AG04450 (cell line): ENCODE measurements at regions not wholly inside any gene's neighbourhood (a gene's known extent, or its start where the extent isn't known, plus 50 kb on each side); places are given as distances from the start of the nearest gene placed in this dataset.

ENCODE experiments used
- CTCF ChIA-PET: fragments of 300-600, 350-600 bp; formaldehyde crosslinking; extraction: SDS; loops from one replicate; lab custom pipeline; 2022; ENCODE audit warnings: antibody characterized with exemption, inconsistent platforms; lab: Charles Lee
- POLR2A ChIA-PET: fragments of 350-600 bp; formaldehyde crosslinking; extraction: SDS; loops from one replicate; lab custom pipeline; 2021; ENCODE audit warnings: antibody characterized with exemption, inconsistent platforms; lab: Yijun Ruan, JAX
- DNase-seq: peaks from one replicate; pipeline ENCODE4 v3.0.0-alpha.2; 2011; ENCODE audit warnings: low read depth, low spot score
- H3K27ac ChIP-seq: one replicate; pipeline ENCODE4 v1.5.1; 2012; ENCODE audit warnings: low read depth, low read length, control low read depth
- H3K27me3 ChIP-seq: one replicate; pipeline ENCODE4 v1.6.0; 2012; ENCODE audit warnings: low read length; ENCODE audit not compliant: control insufficient read depth, insufficient read depth
- H3K4me3 ChIP-seq: 2 replicates; pipeline ENCODE4 v1.5.1; 2011; ENCODE audit warnings: mild to moderate bottlenecking, low read depth, low read length, control low read depth
- H3K9me3 ChIP-seq: 2 replicates; pipeline ENCODE4 v1.5.1; 2012; ENCODE audit warnings: low read length; ENCODE audit not compliant: control insufficient read depth, insufficient read depth
- CTCF ChIP-seq: IDR thresholded peaks from 2 replicates; pipeline ENCODE4 v1.5.1; 2011; ENCODE audit warnings: low read depth, low read length, control low read depth, inconsistent platforms

- no peak overlapping the region for H3K27ac ChIP-seq
- no peaks in the 10 kb centered on the region for H3K27me3 ChIP-seq
- H3K9me3 ChIP-seq: no peaks in the 10 kb centered on the region
- ChIA-PET CTCF (no interaction called here), POLR2A (no interaction called here)
- TF ChIP-seq CTCF: no peak
- no peak for DNase-seq
- H3K4me3 ChIP-seq: no peak overlapping the region
Measured at GRCh38 chr4:23234018-23234417, 541.3 kb downstream of the GBA3 start.

GRCh38 chr4:23233596-23233995, 540.9 kb downstream of the GBA3 start:
- DNase-seq: no peak
- ChIA-PET POLR2A (no interaction called here), CTCF (no interaction called here)
- no peak for TF ChIP-seq CTCF
- Histone ChIP-seq H3K27ac (no peak overlapping the region), H3K27me3 (no peaks in the 10 kb centered on the region), H3K9me3 (no peaks in the 10 kb centered on the region), H3K4me3 (no peak overlapping the region)

DNA sequence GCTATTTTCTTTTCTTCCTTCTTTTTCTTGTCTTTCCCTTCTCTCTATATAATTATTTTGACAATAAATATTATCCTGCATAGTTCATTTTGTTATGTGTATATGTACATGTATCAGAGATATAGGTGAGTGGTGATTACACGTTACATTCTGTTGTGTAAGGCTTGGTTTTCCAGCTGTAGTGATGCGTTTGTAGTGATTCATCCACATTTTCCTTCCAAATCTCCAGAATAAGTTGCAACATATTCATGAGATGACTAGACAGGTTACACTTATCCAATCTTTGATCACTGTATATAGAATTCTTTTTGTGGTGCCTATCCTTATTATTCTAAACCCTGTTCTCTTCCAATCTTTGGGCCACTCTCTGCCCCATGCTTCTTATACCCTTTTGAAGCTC, 540.2 kb downstream of the GBA3 start:
- no peak overlapping the region for H3K4me3 ChIP-seq
- no peaks in the 10 kb centered on the region for H3K9me3 ChIP-seq
- DNase-seq: no peak
- H3K27ac ChIP-seq: no peak overlapping the region
- ChIA-PET POLR2A (no interaction called here), CTCF (no interaction called here)
- no peaks in the 10 kb centered on the region for H3K27me3 ChIP-seq
- no peak for TF ChIP-seq CTCF

DNA sequence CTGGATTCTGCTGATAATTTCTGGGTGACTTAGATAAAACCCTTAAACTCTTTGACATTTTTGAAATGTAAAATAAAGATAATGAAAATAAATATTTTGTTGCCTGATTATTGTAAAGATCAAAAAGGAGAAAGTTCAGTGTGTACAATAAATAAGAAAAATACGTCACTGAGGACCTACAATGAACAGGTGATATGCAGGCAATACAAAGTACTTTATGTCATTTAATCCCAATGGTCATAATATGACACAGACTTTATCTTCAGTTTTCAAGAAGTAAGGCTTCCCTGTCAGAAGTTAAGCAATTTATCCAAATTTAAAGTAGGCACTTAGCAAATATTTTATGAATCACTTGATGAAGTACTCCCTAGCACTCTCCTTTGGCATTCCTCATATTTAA, 532.8 kb downstream of the GBA3 start:
- Histone ChIP-seq H3K4me3 (no peak overlapping the region), H3K9me3 (no peaks in the 10 kb centered on the region), H3K27me3 (no peaks in the 10 kb centered on the region), H3K27ac (no peak overlapping the region)
- ChIA-PET POLR2A (no interaction called here), CTCF (no interaction called here)
- DNase-seq: no peak
- TF ChIP-seq CTCF: no peak

DNA sequence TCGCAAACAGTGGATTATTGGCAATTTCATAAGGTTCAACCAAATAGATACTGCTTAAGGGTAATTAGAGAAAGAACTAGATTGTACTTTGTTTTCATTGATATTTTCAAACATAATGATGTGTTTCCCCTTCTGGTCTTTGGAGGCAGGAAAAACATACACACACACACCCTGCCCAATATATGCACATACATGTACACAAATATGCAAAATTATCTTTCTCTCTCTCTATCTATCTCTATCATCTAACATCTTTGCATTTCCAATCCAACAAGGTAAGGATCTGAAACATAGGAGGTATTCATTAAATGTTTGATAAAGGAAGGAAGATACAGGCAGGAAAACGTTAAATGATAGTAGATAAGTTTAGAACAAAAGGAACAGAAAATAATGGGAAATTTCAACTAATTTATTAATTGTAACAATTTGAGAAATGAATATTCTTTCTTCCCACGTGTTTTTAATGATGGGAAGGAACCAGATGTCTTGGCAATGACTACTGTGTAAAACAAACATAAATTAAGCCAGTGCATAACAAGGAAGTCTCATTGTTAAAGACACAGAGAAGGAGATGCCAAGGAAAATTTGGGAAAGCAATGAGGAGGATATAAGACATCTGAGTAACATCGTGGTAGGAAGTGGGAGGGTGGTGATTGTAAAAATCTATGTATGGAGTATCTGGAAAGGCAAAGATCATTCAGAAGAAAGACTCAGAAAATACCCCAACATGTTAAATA, 532.1 kb downstream of the GBA3 start:
- no peak for DNase-seq
- H3K9me3 ChIP-seq: no peaks in the 10 kb centered on the region
- H3K27ac ChIP-seq: no peak overlapping the region
- H3K27me3 ChIP-seq: no peaks in the 10 kb centered on the region
- no peak for TF ChIP-seq CTCF
- H3K4me3 ChIP-seq: no peak overlapping the region
- ChIA-PET POLR2A (no interaction called here), CTCF (no interaction called here)
